Neural cell (in vitro differentiated cells): ENCODE measurements at regions not wholly inside any gene's neighbourhood (a gene's known extent, or its start where the extent isn't known, plus 50 kb on each side); places are given as distances from the start of the nearest gene placed in this dataset.

Experiments used
- EP300 ChIP-seq: fragments of 450-650 bp; conservative IDR thresholded peaks from 2 replicates; pipeline ENCODE4 v1.6.1; 2014; ENCODE audit warnings: antibody characterized with exemption, mild to moderate bottlenecking, moderate library complexity; ENCODE audit not compliant: poor library complexity, severe bottlenecking
- EZH2 ChIP-seq: fragments of 200-600, 300-800 bp; shearing (Covaris generic), sonication (generic); IDR thresholded peaks from 2 replicates; pipeline ENCODE4 v1.6.1; 2014; ENCODE audit warnings: antibody characterized with exemption, low read length, borderline replicate concordance, mild to moderate bottlenecking; ENCODE audit not compliant: insufficient read depth, poor library complexity, severe bottlenecking
- MXI1 ChIP-seq: fragments of 450-650 bp; conservative IDR thresholded peaks from 2 replicates; pipeline ENCODE4 v1.6.1; 2014; ENCODE audit warnings: antibody characterized with exemption, mild to moderate bottlenecking; ENCODE audit not compliant: poor library complexity, severe bottlenecking
- POLR2AphosphoS5 ChIP-seq: IDR thresholded peaks from 2 replicates; pipeline ENCODE4 v1.6.1; 2012
- RAD21 ChIP-seq: fragments of 450-650 bp; conservative IDR thresholded peaks from 2 replicates; pipeline ENCODE4 v1.6.1; 2014; ENCODE audit warnings: antibody characterized with exemption, mild to moderate bottlenecking, moderate library complexity
- SMC3 ChIP-seq: fragments of 450-650 bp; conservative IDR thresholded peaks from 2 replicates; pipeline ENCODE4 v1.6.1; 2014; ENCODE audit warnings: antibody characterized with exemption, mild to moderate bottlenecking, moderate library complexity; ENCODE audit not compliant: poor library complexity
- TAF1 ChIP-seq: IDR thresholded peaks from 2 replicates; pipeline ENCODE4 v1.6.1; 2012; ENCODE audit warnings: low read depth
- TF ChIP-seq, protein P1 (sequence below): fragments of 450-650 bp; IDR thresholded peaks from 2 replicates; pipeline ENCODE4 v1.5.1; 2014; ENCODE audit warnings: antibody characterized with exemption, mild to moderate bottlenecking, moderate library complexity; ENCODE audit not compliant: poor library complexity, severe bottlenecking
- TF ChIP-seq, protein P2 (sequence below): IDR thresholded peaks from 2 replicates; pipeline ENCODE4 v1.6.1; 2012; ENCODE audit warnings: borderline replicate concordance

DNA sequence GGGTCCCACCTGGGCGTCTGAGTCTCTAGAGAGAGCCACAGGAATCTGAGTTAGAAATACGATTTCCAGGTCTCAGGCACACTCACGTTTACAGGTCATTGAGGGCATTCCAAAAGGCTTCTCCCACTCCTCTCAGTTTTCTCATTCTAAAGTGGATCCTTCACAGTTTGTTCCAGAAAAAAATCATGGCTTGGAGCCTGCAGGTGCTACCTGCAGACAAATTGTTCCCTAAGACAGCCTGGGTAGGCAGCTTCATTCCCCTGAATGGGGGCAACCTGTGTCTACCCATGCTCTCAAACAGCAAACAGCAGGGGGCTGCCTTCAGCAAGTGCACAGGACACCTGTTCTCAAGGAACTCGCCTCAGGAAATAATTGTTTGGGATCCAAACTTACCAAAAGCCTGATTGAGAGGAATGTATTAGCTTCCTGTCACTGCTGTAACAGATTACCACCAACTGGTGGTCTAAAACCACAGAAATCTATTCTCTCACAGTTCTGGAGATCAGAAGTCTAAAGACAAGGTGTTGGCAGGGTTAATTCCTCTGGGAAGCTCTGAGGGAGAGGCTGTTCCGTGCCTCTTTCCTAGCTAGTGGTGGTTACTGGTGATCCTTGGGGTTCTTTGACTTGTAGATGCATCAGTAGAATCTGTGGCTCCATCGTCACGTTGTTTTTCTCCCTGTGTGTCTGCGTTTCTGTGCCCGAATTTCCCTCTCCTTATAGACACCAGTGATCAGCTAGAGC, 117.2 kb downstream of the RAB11FIP2 start:
- TF ChIP-seq, protein P1, sequence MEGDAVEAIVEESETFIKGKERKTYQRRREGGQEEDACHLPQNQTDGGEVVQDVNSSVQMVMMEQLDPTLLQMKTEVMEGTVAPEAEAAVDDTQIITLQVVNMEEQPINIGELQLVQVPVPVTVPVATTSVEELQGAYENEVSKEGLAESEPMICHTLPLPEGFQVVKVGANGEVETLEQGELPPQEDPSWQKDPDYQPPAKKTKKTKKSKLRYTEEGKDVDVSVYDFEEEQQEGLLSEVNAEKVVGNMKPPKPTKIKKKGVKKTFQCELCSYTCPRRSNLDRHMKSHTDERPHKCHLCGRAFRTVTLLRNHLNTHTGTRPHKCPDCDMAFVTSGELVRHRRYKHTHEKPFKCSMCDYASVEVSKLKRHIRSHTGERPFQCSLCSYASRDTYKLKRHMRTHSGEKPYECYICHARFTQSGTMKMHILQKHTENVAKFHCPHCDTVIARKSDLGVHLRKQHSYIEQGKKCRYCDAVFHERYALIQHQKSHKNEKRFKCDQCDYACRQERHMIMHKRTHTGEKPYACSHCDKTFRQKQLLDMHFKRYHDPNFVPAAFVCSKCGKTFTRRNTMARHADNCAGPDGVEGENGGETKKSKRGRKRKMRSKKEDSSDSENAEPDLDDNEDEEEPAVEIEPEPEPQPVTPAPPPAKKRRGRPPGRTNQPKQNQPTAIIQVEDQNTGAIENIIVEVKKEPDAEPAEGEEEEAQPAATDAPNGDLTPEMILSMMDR = no peak
- no peak for TF ChIP-seq EP300
- no peak for TF ChIP-seq EZH2
- TF ChIP-seq, protein P2, sequence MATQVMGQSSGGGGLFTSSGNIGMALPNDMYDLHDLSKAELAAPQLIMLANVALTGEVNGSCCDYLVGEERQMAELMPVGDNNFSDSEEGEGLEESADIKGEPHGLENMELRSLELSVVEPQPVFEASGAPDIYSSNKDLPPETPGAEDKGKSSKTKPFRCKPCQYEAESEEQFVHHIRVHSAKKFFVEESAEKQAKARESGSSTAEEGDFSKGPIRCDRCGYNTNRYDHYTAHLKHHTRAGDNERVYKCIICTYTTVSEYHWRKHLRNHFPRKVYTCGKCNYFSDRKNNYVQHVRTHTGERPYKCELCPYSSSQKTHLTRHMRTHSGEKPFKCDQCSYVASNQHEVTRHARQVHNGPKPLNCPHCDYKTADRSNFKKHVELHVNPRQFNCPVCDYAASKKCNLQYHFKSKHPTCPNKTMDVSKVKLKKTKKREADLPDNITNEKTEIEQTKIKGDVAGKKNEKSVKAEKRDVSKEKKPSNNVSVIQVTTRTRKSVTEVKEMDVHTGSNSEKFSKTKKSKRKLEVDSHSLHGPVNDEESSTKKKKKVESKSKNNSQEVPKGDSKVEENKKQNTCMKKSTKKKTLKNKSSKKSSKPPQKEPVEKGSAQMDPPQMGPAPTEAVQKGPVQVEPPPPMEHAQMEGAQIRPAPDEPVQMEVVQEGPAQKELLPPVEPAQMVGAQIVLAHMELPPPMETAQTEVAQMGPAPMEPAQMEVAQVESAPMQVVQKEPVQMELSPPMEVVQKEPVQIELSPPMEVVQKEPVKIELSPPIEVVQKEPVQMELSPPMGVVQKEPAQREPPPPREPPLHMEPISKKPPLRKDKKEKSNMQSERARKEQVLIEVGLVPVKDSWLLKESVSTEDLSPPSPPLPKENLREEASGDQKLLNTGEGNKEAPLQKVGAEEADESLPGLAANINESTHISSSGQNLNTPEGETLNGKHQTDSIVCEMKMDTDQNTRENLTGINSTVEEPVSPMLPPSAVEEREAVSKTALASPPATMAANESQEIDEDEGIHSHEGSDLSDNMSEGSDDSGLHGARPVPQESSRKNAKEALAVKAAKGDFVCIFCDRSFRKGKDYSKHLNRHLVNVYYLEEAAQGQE = no peak
- TF ChIP-seq RAD21 = no peak
- TF ChIP-seq MXI1 = no peak
- no peak for TF ChIP-seq TAF1
- no peak for TF ChIP-seq POLR2AphosphoS5
- no peak for TF ChIP-seq SMC3
